ENCODE measurements at regions not wholly inside any gene's neighbourhood (a gene's known extent, or its start where the extent isn't known, plus 50 kb on each side); places are given as distances from the start of the nearest gene placed in this dataset.
"Not testable (repeated sequence)": the region's sequence is repeated elsewhere in the genome, so short reads cannot be mapped to it uniquely, and the experiment has no call there.

DNA sequence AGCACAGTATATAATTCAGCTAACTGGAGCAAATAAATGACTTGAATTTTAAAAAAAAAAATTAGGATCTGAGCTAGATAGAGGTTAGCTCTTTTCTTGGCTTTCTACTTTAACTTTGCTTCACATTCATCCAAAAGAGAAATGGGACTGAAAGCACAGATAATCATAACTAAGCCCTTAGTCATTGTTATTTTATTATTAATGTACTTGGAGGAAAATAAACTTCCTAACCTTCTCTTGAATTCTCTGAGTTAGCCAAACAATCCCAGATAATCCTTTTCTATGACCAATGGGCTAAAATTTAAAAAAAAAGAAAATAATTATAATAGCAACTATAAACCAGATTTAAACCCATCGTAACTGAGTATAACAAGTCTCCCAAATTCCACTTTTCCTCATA lies 57.6 kb upstream of the RASA1 start:
- Mint-ChIP-seq H3K9me3 (peaks cover 4% of the 10 kb centered on the region), H3K36me3 (ENCODE audit: insufficient read depth) (no peaks in the 10 kb centered on the region), H3K4me1 (ENCODE audit: low read depth) (peaks cover 9% of the 10 kb centered on the region), H3K27me3 (ENCODE audit: low read depth) (no peaks in the 10 kb centered on the region), H3K4me3 (no peak overlapping the region)
- ATAC-seq (no peak), DNase-seq (no peak)

- H3K4me3 Mint-ChIP-seq: no peak overlapping the region
- ATAC-seq (no peak), DNase-seq (no peak)
- no peaks in the 10 kb centered on the region for H3K27me3 Mint-ChIP-seq (ENCODE audit: low read depth)
- peaks cover 11% of the 10 kb centered on the region for H3K4me1 Mint-ChIP-seq (ENCODE audit: low read depth)
- no peaks in the 10 kb centered on the region for H3K36me3 Mint-ChIP-seq (ENCODE audit: insufficient read depth)
- peaks cover 4% of the 10 kb centered on the region for H3K9me3 Mint-ChIP-seq
Measured at GRCh38 chr5:87210743-87211142, 56.9 kb upstream of the RASA1 start.

DNA sequence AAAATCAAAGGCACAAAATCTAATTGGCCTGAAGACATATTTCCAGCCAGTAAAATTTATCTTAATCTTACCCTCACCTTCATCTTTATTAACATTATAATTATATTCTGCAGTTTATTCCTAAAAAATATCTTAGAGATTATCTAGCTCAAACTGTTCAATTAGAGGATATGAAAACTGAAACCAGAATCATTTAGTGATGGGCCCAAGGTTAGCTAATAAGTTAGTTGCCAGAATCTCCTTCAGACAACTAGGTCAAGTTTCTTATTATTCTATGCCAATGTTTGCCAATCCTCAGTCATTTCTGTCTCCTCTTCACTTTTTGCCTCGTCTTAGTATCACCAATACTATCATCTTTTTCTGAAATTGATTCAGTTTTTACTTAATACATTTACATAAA lies 56.0 kb upstream of the RASA1 start:
- peaks cover 4% of the 10 kb centered on the region for H3K9me3 Mint-ChIP-seq
- DNase-seq: no peak
- no peak for ATAC-seq
- no peaks in the 10 kb centered on the region for H3K27me3 Mint-ChIP-seq (ENCODE audit: low read depth)
- peaks cover 11% of the 10 kb centered on the region for H3K4me1 Mint-ChIP-seq (ENCODE audit: low read depth)
- H3K4me3 Mint-ChIP-seq: no peak overlapping the region
- no peaks in the 10 kb centered on the region for H3K36me3 Mint-ChIP-seq (ENCODE audit: insufficient read depth)

DNA sequence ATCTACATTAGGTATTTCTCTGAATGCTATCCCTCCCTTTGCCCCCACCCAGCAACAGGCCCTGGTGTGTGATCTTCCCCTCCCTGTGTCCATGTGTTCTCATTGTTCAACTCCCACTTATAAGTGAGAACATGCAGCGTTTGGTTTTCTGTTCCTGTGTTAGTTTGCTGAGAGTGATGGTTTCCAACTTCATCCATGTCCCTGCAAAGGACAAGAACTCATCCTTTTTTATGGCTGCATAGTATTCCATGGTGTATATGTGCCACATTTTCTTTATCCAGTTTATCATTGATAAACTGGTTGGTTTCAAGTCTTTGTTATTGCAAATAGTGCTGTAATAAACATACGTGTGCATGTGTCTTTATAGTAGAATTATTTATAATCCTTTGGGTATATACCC lies 55.5 kb upstream of the RASA1 start:
- peaks cover 11% of the 10 kb centered on the region for H3K4me1 Mint-ChIP-seq (ENCODE audit: low read depth)
- H3K27me3 Mint-ChIP-seq (ENCODE audit: low read depth); H3K36me3 Mint-ChIP-seq (ENCODE audit: insufficient read depth); ATAC-seq; DNase-seq; H3K9me3 Mint-ChIP-seq; H3K4me3 Mint-ChIP-seq: not testable (repeated sequence)

- H3K36me3 Mint-ChIP-seq (ENCODE audit: insufficient read depth); H3K4me1 Mint-ChIP-seq (ENCODE audit: low read depth); DNase-seq; H3K27me3 Mint-ChIP-seq (ENCODE audit: low read depth); H3K9me3 Mint-ChIP-seq; H3K4me3 Mint-ChIP-seq; ATAC-seq: not testable (repeated sequence)
Measured at GRCh38 chr5:87217480-87217879, 50.2 kb upstream of the RASA1 start.

Data from activated T-cell treated with anti-CD3 and anti-CD28 coated beads, Interleukin-2, amount 50 U/mL, for 4 hours (primary cell).